HG03139 (cell line): ENCODE measurements at regions not wholly inside any gene's neighbourhood (a gene's known extent, or its start where the extent isn't known, plus 50 kb on each side); places are given as distances from the start of the nearest gene placed in this dataset.
"Not testable (repeated sequence)": the region's sequence is repeated elsewhere in the genome, so short reads cannot be mapped to it uniquely, and the experiment has no call there.

Experiments
- ATAC-seq: cut with Tn5 transposase; IDR thresholded peaks from one replicate; pipeline ENCODE4 v1.9.1; 2021; ENCODE audit not compliant: unreplicated experiment

- ATAC-seq = no peak
These were observed 250.2 kb upstream of the MEX3C start for GRCh38 chr18:51447351-51448342.

- no peak for ATAC-seq
These were observed 251.5 kb upstream of the MEX3C start for GRCh38 chr18:51448949-51449348.

GRCh38 chr18:51453594-51453993 is 256.1 kb upstream of the MEX3C start:
- no peak for ATAC-seq

GRCh38 chr18:51458861-51459260 is 261.4 kb upstream of the MEX3C start:
- no peak for ATAC-seq

GRCh38 chr18:51461956-51462355 is 264.5 kb upstream of the MEX3C start:
- no peak for ATAC-seq

- no peak for ATAC-seq
These were observed 266.1 kb upstream of the MEX3C start for GRCh38 chr18:51463483-51464136.

GRCh38 chr18:51478908-51479307 is 281.4 kb upstream of the MEX3C start:
- ATAC-seq = no peak

- ATAC-seq = no peak
These were observed 282.3 kb upstream of the MEX3C start for GRCh38 chr18:51479736-51480135.

GRCh38 chr18:51480407-51481261 is 283.2 kb upstream of the MEX3C start:
- ATAC-seq = no peak

- ATAC-seq = no peak
These were observed 289.4 kb upstream of the MEX3C start for GRCh38 chr18:51486735-51487366.

- ATAC-seq = no peak
These were observed 292.9 kb upstream of the MEX3C start for GRCh38 chr18:51490417-51490816.

- no peak for ATAC-seq
These were observed 293.4 kb upstream of the MEX3C start for GRCh38 chr18:51490860-51491259.

- ATAC-seq = no peak
These were observed 294.3 kb upstream of the MEX3C start for GRCh38 chr18:51491678-51492372.

- no peak for ATAC-seq
These were observed 300.8 kb upstream of the MEX3C start for GRCh38 chr18:51498085-51498855.

GRCh38 chr18:51503351-51503750 is 305.9 kb upstream of the MEX3C start:
- ATAC-seq = no peak

- no peak for ATAC-seq
These were observed 309.3 kb upstream of the MEX3C start for GRCh38 chr18:51506811-51507210.

- not testable (repeated sequence) for ATAC-seq
These were observed 310.9 kb upstream of the MEX3C start for GRCh38 chr18:51508410-51508809.

- no peak for ATAC-seq
These were observed 312.5 kb upstream of the MEX3C start for GRCh38 chr18:51510020-51510419.

- ATAC-seq = no peak
These were observed 316.0 kb upstream of the MEX3C start for GRCh38 chr18:51513517-51513916.
